Activated CD8-positive, alpha-beta T cell treated with anti-CD3 and anti-CD28 coated beads for 36 hours (primary cell): ENCODE measurements at regions not wholly inside any gene's neighbourhood (a gene's known extent, or its start where the extent isn't known, plus 50 kb on each side); places are given as distances from the start of the nearest gene placed in this dataset.

ENCODE experiments used
- ATAC-seq: fragments of 200-7000 bp; cut with Tn5 transposase; one replicate; pipeline ENCODE4 v1.10.0; 2021; ENCODE audit warnings: mild to moderate bottlenecking, moderate library complexity
- CTCF ChIA-PET: fragments of 350-600 bp; sonication (Branson Sonifier 250); formaldehyde crosslinking; loops from one replicate; lab custom pipeline; 2021; ENCODE audit warnings: antibody characterized with exemption; lab: Charles Lee
- POLR2A ChIA-PET: fragments of 350-600 bp; sonication (Branson Sonifier 250); formaldehyde crosslinking; loops from one replicate; lab custom pipeline; 2021; ENCODE audit warnings: antibody characterized with exemption; lab: Charles Lee
- DNase-seq: peaks from one replicate; pipeline ENCODE4 v3.0.0-alpha.2; 2020
- H3K27ac Mint-ChIP-seq: one replicate; pipeline ENCODE4 v1.8.0; 2021; ENCODE audit warnings: mild to moderate bottlenecking, mixed read lengths
- H3K27me3 Mint-ChIP-seq: one replicate; pipeline ENCODE4 v1.8.0; 2021; ENCODE audit warnings: mixed read lengths
- H3K36me3 Mint-ChIP-seq: one replicate; pipeline ENCODE4 v1.8.0; 2021; ENCODE audit warnings: low read depth, mixed read lengths
- H3K4me1 Mint-ChIP-seq: one replicate; pipeline ENCODE4 v1.8.0; 2021; ENCODE audit warnings: low read depth, mixed read lengths
- H3K4me3 Mint-ChIP-seq: one replicate; pipeline ENCODE4 v1.8.0; 2021; ENCODE audit warnings: mild to moderate bottlenecking, moderate library complexity, mixed read lengths
- H3K9me3 Mint-ChIP-seq: one replicate; pipeline ENCODE4 v1.8.0; 2021; ENCODE audit warnings: mixed read lengths
- CTCF ChIP-seq: fragments of 200-600 bp; IDR thresholded peaks from one replicate; pipeline ENCODE4 v1.8.0; 2022; ENCODE audit warnings: antibody characterized with exemption, mild to moderate bottlenecking
- intact Hi-C: fragments of 100-400 bp; cut with micrococcal nuclease; formaldehyde crosslinking; loops from one replicate; pipeline ENCODE4 v1.10.0; 2022

DNA sequence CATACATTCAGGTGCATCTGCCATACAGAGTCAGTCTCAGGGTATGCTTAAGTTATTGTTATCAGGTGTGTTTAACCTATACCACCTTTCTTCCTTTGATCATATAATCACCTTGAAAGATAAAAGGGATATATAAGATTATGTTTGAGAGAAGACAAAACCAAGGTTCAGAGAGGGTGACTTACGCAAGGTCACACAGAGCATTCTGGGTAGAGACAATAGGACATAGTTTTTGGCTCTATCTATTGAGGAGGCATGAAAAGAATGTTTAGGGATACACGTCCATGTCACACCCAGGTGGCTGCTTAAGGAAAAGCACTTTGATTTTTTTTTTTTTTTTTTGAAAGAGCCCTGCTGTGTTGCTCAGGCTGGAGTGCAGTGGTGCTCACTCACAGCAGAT lies 327.1 kb upstream of the RPS6KA3 start:
- ChIA-PET CTCF (no interaction called here), POLR2A (no interaction called here)
- H3K27me3 Mint-ChIP-seq: peaks cover 3% of the 10 kb centered on the region
- no peaks in the 10 kb centered on the region for H3K36me3 Mint-ChIP-seq
- ATAC-seq (no peak), DNase-seq (no peak)
- TF ChIP-seq CTCF: no peak
- no peak overlapping the region for H3K4me3 Mint-ChIP-seq
- H3K27ac Mint-ChIP-seq: no peak overlapping the region
- peaks cover 21% of the 10 kb centered on the region for H3K4me1 Mint-ChIP-seq
- intact Hi-C loops: no loop called here
- no peaks in the 10 kb centered on the region for H3K9me3 Mint-ChIP-seq

DNA sequence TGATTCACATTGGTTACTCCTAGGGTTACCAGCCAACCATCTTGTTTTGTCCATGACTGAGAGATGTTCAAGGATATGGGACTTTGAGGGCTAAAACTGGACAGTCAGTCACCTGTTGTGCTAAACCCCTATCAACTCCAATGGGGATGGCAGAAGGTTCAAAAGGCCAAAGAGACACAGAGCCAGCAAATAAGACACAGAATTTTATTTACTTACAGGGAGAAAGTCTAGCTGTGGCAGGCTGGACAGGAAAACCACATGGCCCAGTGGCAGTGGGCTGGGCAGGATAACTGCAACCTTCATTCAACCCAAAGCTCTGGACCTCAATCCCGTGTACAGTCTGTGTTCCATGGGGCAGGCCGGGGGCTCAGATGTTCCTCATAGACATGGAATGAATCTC lies 326.7 kb upstream of the RPS6KA3 start:
- DNase-seq (no peak), ATAC-seq (no peak)
- H3K9me3 Mint-ChIP-seq: no peaks in the 10 kb centered on the region
- no peak overlapping the region for H3K4me3 Mint-ChIP-seq
- intact Hi-C loops: no loop called here
- no peaks in the 10 kb centered on the region for H3K36me3 Mint-ChIP-seq
- ChIA-PET POLR2A (no interaction called here), CTCF (no interaction called here)
- H3K27ac Mint-ChIP-seq: no peak overlapping the region
- H3K27me3 Mint-ChIP-seq: peaks cover 3% of the 10 kb centered on the region
- peaks cover 21% of the 10 kb centered on the region for H3K4me1 Mint-ChIP-seq
- TF ChIP-seq CTCF: no peak

- ATAC-seq: no peak
- Mint-ChIP-seq H3K27ac (no peak overlapping the region), H3K9me3 (no peaks in the 10 kb centered on the region), H3K4me1 (peaks cover 13% of the 10 kb centered on the region), H3K4me3 (no peak overlapping the region), H3K27me3 (peaks cover 1% of the 10 kb centered on the region), H3K36me3 (no peaks in the 10 kb centered on the region)
- ChIA-PET CTCF (no interaction called here), POLR2A (no interaction called here)
- intact Hi-C loops: no loop called here
- DNase-seq: no peak
- no peak for TF ChIP-seq CTCF
Observed at GRCh38 chrX:20591246-20591645, 324.5 kb upstream of the RPS6KA3 start.

DNA sequence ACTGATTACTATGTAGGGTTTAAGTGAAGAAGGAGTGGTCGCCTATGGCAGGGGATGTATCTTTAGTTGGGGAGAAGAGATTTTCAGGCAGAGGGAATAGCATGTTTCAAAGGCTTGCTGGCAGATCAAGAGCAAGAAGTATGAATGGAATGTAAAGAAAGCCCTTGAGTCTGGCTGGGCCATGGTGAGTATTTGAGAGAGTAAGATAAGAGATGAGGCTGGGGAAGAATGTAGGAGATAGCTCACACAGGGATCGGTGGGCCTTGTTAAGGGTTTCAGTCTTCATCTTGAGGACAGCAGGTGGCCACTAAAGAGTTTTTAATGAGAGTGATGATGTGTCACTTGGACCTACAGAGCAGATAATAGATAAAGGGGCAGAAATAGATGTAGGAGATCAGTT lies 319.1 kb upstream of the RPS6KA3 start:
- H3K4me1 Mint-ChIP-seq: no peaks in the 10 kb centered on the region
- TF ChIP-seq CTCF: no peak
- intact Hi-C loops: no loop called here
- H3K36me3 Mint-ChIP-seq: no peaks in the 10 kb centered on the region
- ChIA-PET POLR2A (no interaction called here), CTCF (no interaction called here)
- H3K27me3 Mint-ChIP-seq: peaks cover 4% of the 10 kb centered on the region
- ATAC-seq: no peak
- H3K4me3 Mint-ChIP-seq: no peak overlapping the region
- H3K27ac Mint-ChIP-seq: no peak overlapping the region
- no peak for DNase-seq
- no peaks in the 10 kb centered on the region for H3K9me3 Mint-ChIP-seq

DNA sequence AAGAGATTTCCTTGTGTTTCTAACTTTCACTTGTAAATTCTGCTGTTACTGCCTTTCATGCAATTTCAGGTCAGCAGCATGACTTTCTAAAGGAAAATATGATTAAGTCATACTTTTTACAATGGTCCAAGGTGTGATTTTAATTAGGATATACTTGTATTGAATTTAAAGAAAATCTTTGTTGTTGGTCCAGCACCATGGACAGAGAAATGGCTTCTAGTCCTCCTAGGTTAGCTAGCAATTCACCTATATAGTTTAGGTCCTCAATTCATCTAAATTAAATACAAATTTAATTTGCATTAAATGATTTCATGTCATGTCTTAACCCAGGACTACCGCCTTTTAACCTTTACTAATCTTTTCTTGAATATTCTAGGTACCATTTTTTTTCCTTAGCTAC lies 304.9 kb upstream of the RPS6KA3 start:
- TF ChIP-seq CTCF: no peak
- intact Hi-C loops: no loop called here
- ChIA-PET POLR2A (interaction anchor here (0.5 kb wide), 1 partner anchor 607 kb away, joined by 3 read pairs; no protein-coding TSS in a partner anchor), CTCF (no interaction called here)
- Mint-ChIP-seq H3K9me3 (no peaks in the 10 kb centered on the region), H3K4me1 (peaks cover 7% of the 10 kb centered on the region), H3K27ac (no peak overlapping the region), H3K4me3 (no peak overlapping the region), H3K27me3 (peaks cover 6% of the 10 kb centered on the region), H3K36me3 (no peaks in the 10 kb centered on the region)
- no peak for DNase-seq
- ATAC-seq: no peak
